ENCODE measurements at regions not wholly inside any gene's neighbourhood (a gene's known extent, or its start where the extent isn't known, plus 50 kb on each side); places are given as distances from the start of the nearest gene placed in this dataset.
"Not testable (repeated sequence)": the region's sequence is repeated elsewhere in the genome, so short reads cannot be mapped to it uniquely, and the experiment has no call there.

DNA sequence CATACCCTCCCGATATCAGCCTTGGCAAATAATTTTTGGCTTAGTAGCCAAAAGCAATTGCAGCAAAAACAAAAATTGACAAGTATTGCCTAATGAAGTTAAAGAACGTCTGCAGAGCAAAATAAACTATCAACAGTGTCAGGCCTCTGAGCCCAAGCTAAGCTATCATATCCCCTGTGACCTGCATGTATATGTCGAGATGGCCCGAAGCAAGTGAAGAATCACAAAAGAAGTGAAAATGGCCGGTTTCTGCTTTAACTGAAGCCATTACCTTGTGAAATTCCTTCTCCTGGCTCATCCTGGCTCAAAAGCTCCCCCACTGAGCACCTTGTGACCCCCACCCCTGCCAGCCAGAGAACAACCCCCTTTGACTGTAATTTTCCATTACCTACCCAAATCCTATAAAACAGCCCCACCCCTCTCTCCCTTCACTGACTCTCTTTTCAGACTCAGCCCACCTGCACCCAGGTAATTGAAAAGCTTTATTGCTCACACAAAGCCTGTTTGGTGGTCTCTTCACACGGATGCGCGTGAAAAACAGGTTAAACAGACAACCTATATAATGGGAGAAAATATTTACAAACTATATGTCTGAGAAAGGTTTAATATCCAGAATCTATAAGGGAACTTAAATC lies 466.3 kb downstream of the PYDC2 start:
- not testable (repeated sequence) for H3K9ac ChIP-seq (ENCODE audit: low read depth in 1 of 2, low read length in 2 of 2); H3K27ac ChIP-seq (ENCODE audit: low read depth, low read length); H3K9me3 ChIP-seq (ENCODE audit: control insufficient read depth in 1 of 2, low read length in 2 of 2); H3K4me3 ChIP-seq (ENCODE audit: low read depth in 1 of 2, low read length in 2 of 2); H3K4me1 ChIP-seq (ENCODE audit: control insufficient read depth in 1 of 2, insufficient read depth in 2 of 2, low read length in 2 of 2); H3K27me3 ChIP-seq (ENCODE audit: control insufficient read depth in 1 of 2, insufficient read depth in 2 of 2, low read length in 2 of 2); H3K36me3 ChIP-seq (ENCODE audit: control insufficient read depth in 1 of 2, insufficient read depth in 2 of 2, low read length in 2 of 2)

DNA sequence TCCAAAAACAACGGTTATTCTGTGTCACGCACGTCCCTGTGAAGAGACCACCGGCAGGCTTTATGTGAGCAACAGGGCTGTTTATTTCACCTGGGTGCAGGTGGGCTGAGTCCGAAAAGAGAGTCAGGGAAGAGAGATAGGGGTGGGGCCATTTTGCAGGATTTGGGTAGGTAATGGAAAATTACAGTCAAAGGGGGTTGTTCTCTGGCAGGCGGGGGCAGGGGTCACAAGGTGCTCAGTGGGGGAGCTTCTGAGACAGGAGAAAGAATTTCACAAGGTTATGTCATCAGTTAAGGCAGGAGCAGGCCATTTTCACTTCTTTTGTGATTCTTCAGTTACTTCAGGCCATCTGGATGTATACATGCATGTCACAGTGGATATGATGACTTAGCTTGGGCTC lies 467.0 kb downstream of the PYDC2 start:
- not testable (repeated sequence) for H3K27me3 ChIP-seq (ENCODE audit: control insufficient read depth in 1 of 2, insufficient read depth in 2 of 2, low read length in 2 of 2); H3K9ac ChIP-seq (ENCODE audit: low read depth in 1 of 2, low read length in 2 of 2); H3K36me3 ChIP-seq (ENCODE audit: control insufficient read depth in 1 of 2, insufficient read depth in 2 of 2, low read length in 2 of 2); H3K27ac ChIP-seq (ENCODE audit: low read depth, low read length); H3K4me1 ChIP-seq (ENCODE audit: control insufficient read depth in 1 of 2, insufficient read depth in 2 of 2, low read length in 2 of 2); H3K4me3 ChIP-seq (ENCODE audit: low read depth in 1 of 2, low read length in 2 of 2); H3K9me3 ChIP-seq (ENCODE audit: control insufficient read depth in 1 of 2, low read length in 2 of 2)

DNA sequence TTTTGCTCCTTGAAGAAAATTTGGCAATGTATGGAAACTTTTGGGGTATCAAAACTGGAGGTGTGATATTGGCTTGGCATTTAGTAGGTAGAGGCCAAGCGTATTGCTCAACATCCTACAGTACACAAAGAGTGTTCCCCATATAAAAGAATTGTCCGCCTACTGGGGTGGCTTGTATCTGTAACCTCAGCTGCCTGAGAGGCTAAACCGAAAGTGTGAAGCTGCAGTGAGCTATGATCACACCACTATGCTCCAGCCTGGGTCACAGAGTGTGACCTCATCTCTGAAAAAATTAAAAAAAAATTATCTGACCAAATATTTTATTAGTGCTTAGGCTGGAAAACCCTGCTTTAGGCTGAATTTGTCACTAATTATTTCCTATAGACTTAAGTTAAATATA lies 483.9 kb downstream of the PYDC2 start:
- H3K36me3 ChIP-seq (ENCODE audit: control insufficient read depth in 1 of 2, insufficient read depth in 2 of 2, low read length in 2 of 2), result no peaks in the 10 kb centered on the region
- no peaks in the 10 kb centered on the region for H3K27me3 ChIP-seq (ENCODE audit: control insufficient read depth in 1 of 2, insufficient read depth in 2 of 2, low read length in 2 of 2)
- H3K9me3 ChIP-seq (ENCODE audit: control insufficient read depth in 1 of 2, low read length in 2 of 2), result no peaks in the 10 kb centered on the region
- no peaks in the 10 kb centered on the region for H3K4me1 ChIP-seq (ENCODE audit: control insufficient read depth in 1 of 2, insufficient read depth in 2 of 2, low read length in 2 of 2)
- H3K27ac ChIP-seq (ENCODE audit: low read depth, low read length), result no peak overlapping the region
- no peak overlapping the region for H3K9ac ChIP-seq (ENCODE audit: low read depth in 1 of 2, low read length in 2 of 2)
- no peak overlapping the region for H3K4me3 ChIP-seq (ENCODE audit: low read depth in 1 of 2, low read length in 2 of 2)

- Histone ChIP-seq H3K4me1 (ENCODE audit: control insufficient read depth in 1 of 2, insufficient read depth in 2 of 2, low read length in 2 of 2) (no peaks in the 10 kb centered on the region), H3K27ac (ENCODE audit: low read depth, low read length) (no peak overlapping the region), H3K27me3 (ENCODE audit: control insufficient read depth in 1 of 2, insufficient read depth in 2 of 2, low read length in 2 of 2) (no peaks in the 10 kb centered on the region), H3K4me3 (ENCODE audit: low read depth in 1 of 2, low read length in 2 of 2) (no peak overlapping the region), H3K9me3 (ENCODE audit: control insufficient read depth in 1 of 2, low read length in 2 of 2) (no peaks in the 10 kb centered on the region), H3K36me3 (ENCODE audit: control insufficient read depth in 1 of 2, insufficient read depth in 2 of 2, low read length in 2 of 2) (no peaks in the 10 kb centered on the region), H3K9ac (ENCODE audit: low read depth in 1 of 2, low read length in 2 of 2) (no peak overlapping the region)
Measured at GRCh38 chr3:191952186-191952585, 491.2 kb downstream of the PYDC2 start.

DNA sequence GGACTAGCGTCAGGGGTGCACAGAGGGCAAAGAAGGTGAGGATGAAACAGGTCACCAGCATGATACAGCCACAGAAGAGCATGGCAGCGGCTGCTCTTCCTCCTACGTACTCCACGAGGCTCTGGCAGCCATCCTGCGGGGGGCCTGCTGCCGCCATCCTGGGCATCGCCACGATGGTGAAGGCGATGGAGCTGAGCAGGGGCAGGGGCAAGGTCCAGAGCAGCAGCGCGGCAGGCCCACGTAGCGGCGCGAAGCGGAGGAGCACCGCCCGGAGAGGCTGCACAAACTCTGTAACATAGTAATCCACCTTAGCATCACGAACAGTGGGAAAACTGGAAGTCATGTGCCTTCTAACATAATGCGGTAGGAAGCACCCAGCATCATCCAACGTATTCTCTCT lies 491.6 kb downstream of the PYDC2 start:
- Histone ChIP-seq H3K9me3 (ENCODE audit: control insufficient read depth in 1 of 2, low read length in 2 of 2) (no peaks in the 10 kb centered on the region), H3K9ac (ENCODE audit: low read depth in 1 of 2, low read length in 2 of 2) (no peak overlapping the region), H3K4me3 (ENCODE audit: low read depth in 1 of 2, low read length in 2 of 2) (no peak overlapping the region), H3K36me3 (ENCODE audit: control insufficient read depth in 1 of 2, insufficient read depth in 2 of 2, low read length in 2 of 2) (no peaks in the 10 kb centered on the region), H3K27ac (ENCODE audit: low read depth, low read length) (no peak overlapping the region), H3K27me3 (ENCODE audit: control insufficient read depth in 1 of 2, insufficient read depth in 2 of 2, low read length in 2 of 2) (no peaks in the 10 kb centered on the region), H3K4me1 (ENCODE audit: control insufficient read depth in 1 of 2, insufficient read depth in 2 of 2, low read length in 2 of 2) (no peaks in the 10 kb centered on the region)

- H3K4me3 ChIP-seq (ENCODE audit: low read depth in 1 of 2, low read length in 2 of 2), result no peak overlapping the region
- no peaks in the 10 kb centered on the region for H3K36me3 ChIP-seq (ENCODE audit: control insufficient read depth in 1 of 2, insufficient read depth in 2 of 2, low read length in 2 of 2)
- H3K27me3 ChIP-seq (ENCODE audit: control insufficient read depth in 1 of 2, insufficient read depth in 2 of 2, low read length in 2 of 2), result no peaks in the 10 kb centered on the region
- no peak overlapping the region for H3K27ac ChIP-seq (ENCODE audit: low read depth, low read length)
- no peaks in the 10 kb centered on the region for H3K4me1 ChIP-seq (ENCODE audit: control insufficient read depth in 1 of 2, insufficient read depth in 2 of 2, low read length in 2 of 2)
- no peaks in the 10 kb centered on the region for H3K9me3 ChIP-seq (ENCODE audit: control insufficient read depth in 1 of 2, low read length in 2 of 2)
- no peak overlapping the region for H3K9ac ChIP-seq (ENCODE audit: low read depth in 1 of 2, low read length in 2 of 2)
Measured at GRCh38 chr3:191958980-191959671, 498.2 kb downstream of the PYDC2 start.

DNA sequence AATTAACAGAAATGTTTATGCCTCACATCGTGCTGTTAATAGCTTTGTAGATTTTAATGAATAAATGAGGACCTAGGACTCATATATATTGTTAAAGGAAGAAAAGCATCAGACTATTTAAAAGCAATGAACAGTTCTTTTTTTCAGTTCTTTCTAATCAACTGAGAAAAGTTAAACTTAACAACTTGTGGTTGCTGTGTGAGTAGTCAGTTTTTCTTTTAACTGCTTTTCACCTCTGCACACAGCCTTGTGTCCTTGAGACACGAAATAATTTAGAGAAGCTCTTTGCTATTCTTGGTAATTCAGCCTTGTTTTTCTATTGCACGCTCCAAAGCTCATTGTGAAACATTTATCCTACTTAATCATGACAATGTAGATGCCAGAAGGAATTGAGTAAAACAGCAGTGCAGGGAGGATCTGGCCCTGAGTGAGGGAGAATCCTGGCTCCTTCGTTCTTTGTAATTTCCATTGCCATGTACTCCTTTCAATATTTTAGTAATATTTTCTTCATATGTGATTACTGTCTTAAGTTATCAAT lies 499.0 kb downstream of the PYDC2 start:
- H3K36me3 ChIP-seq (ENCODE audit: control insufficient read depth in 1 of 2, insufficient read depth in 2 of 2, low read length in 2 of 2), result no peaks in the 10 kb centered on the region
- H3K4me3 ChIP-seq (ENCODE audit: low read depth in 1 of 2, low read length in 2 of 2), result no peak overlapping the region
- no peaks in the 10 kb centered on the region for H3K4me1 ChIP-seq (ENCODE audit: control insufficient read depth in 1 of 2, insufficient read depth in 2 of 2, low read length in 2 of 2)
- H3K27ac ChIP-seq (ENCODE audit: low read depth, low read length), result no peak overlapping the region
- H3K27me3 ChIP-seq (ENCODE audit: control insufficient read depth in 1 of 2, insufficient read depth in 2 of 2, low read length in 2 of 2), result no peaks in the 10 kb centered on the region
- H3K9me3 ChIP-seq (ENCODE audit: control insufficient read depth in 1 of 2, low read length in 2 of 2), result no peaks in the 10 kb centered on the region
- no peak overlapping the region for H3K9ac ChIP-seq (ENCODE audit: low read depth in 1 of 2, low read length in 2 of 2)

GRCh38 chr3:191961022-191961421 lies 500.1 kb downstream of the PYDC2 start:
- Histone ChIP-seq H3K4me3 (ENCODE audit: low read depth in 1 of 2, low read length in 2 of 2) (no peak overlapping the region), H3K27ac (ENCODE audit: low read depth, low read length) (no peak overlapping the region), H3K9me3 (ENCODE audit: control insufficient read depth in 1 of 2, low read length in 2 of 2) (no peaks in the 10 kb centered on the region), H3K4me1 (ENCODE audit: control insufficient read depth in 1 of 2, insufficient read depth in 2 of 2, low read length in 2 of 2) (no peaks in the 10 kb centered on the region), H3K27me3 (ENCODE audit: control insufficient read depth in 1 of 2, insufficient read depth in 2 of 2, low read length in 2 of 2) (no peaks in the 10 kb centered on the region), H3K9ac (ENCODE audit: low read depth in 1 of 2, low read length in 2 of 2) (no peak overlapping the region), H3K36me3 (ENCODE audit: control insufficient read depth in 1 of 2, insufficient read depth in 2 of 2, low read length in 2 of 2) (no peaks in the 10 kb centered on the region)

GRCh38 chr3:191961529-191961928 lies 500.6 kb downstream of the PYDC2 start:
- Histone ChIP-seq H3K27me3 (ENCODE audit: control insufficient read depth in 1 of 2, insufficient read depth in 2 of 2, low read length in 2 of 2) (no peaks in the 10 kb centered on the region), H3K36me3 (ENCODE audit: control insufficient read depth in 1 of 2, insufficient read depth in 2 of 2, low read length in 2 of 2) (no peaks in the 10 kb centered on the region), H3K9me3 (ENCODE audit: control insufficient read depth in 1 of 2, low read length in 2 of 2) (no peaks in the 10 kb centered on the region), H3K9ac (ENCODE audit: low read depth in 1 of 2, low read length in 2 of 2) (no peak overlapping the region), H3K27ac (ENCODE audit: low read depth, low read length) (no peak overlapping the region), H3K4me1 (ENCODE audit: control insufficient read depth in 1 of 2, insufficient read depth in 2 of 2, low read length in 2 of 2) (no peaks in the 10 kb centered on the region), H3K4me3 (ENCODE audit: low read depth in 1 of 2, low read length in 2 of 2) (no peak overlapping the region)

DNA sequence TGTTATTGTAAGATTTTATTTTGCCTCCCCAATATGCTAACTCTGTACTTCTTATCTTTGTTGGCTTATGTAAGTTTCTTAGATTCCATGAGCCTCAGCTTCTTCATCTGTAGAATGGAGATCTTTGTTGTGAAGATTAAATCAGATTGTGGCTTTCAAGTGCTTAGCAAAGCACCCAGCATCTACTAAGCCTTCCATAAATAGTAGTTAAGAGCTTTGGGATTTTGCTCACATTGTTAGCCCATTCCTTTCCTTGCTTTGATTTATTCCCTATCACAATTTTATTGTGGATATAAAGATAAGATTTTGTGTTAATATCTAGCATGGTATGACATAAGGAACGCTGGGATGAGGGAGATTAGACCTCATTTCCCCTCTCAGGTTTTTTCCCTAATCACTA lies 501.4 kb downstream of the PYDC2 start:
- Histone ChIP-seq H3K27me3 (ENCODE audit: control insufficient read depth in 1 of 2, insufficient read depth in 2 of 2, low read length in 2 of 2) (no peaks in the 10 kb centered on the region), H3K27ac (ENCODE audit: low read depth, low read length) (no peak overlapping the region), H3K4me1 (ENCODE audit: control insufficient read depth in 1 of 2, insufficient read depth in 2 of 2, low read length in 2 of 2) (no peaks in the 10 kb centered on the region)

More for the DNA sequence above, 501.4 kb downstream of the PYDC2 start:
- Histone ChIP-seq H3K9ac (ENCODE audit: low read depth in 1 of 2, low read length in 2 of 2) (no peak overlapping the region), H3K9me3 (ENCODE audit: control insufficient read depth in 1 of 2, low read length in 2 of 2) (no peaks in the 10 kb centered on the region), H3K4me3 (ENCODE audit: low read depth in 1 of 2, low read length in 2 of 2) (no peak overlapping the region), H3K36me3 (ENCODE audit: control insufficient read depth in 1 of 2, insufficient read depth in 2 of 2, low read length in 2 of 2) (no peaks in the 10 kb centered on the region)

Data from duodenal mucosa (tissue), 2 donors.